Natural killer cell (primary cell): ENCODE measurements at regions not wholly inside any gene's neighbourhood (a gene's known extent, or its start where the extent isn't known, plus 50 kb on each side); places are given as distances from the start of the nearest gene placed in this dataset.

ENCODE experiments used
- ATAC-seq, 3 donors: fragments of 150-1000 bp in 2 of 3; fragments of 200-7000 bp in 1 of 3; cut with Tn5 transposase; 1 replicate in 1 of 3; 2 replicates in 2 of 3; pipeline ENCODE4 v1.10.0; 2021; ENCODE audit warnings: mild to moderate bottlenecking in 2 of 3, moderate library complexity in 2 of 3
- DNase-seq, 2 donors: peaks; one replicate each; pipeline versions ENCODE4 v3.0.0 to v3.0.0-alpha.2; 2013 to 2021; ENCODE audit warnings: mixed read lengths in 1 of 2
- H3K27ac ChIP-seq: one replicate; pipeline ENCODE4 v1.5.1; 2013; ENCODE audit warnings: mild to moderate bottlenecking, low read length
- H3K27me3 ChIP-seq: one replicate; pipeline ENCODE4 v1.6.1; 2013; ENCODE audit warnings: low read length; ENCODE audit not compliant: control insufficient read depth, insufficient read depth
- H3K36me3 ChIP-seq: one replicate; pipeline ENCODE4 v1.6.1; 2013; ENCODE audit warnings: low read length; ENCODE audit not compliant: control insufficient read depth, insufficient read depth
- H3K4me1 ChIP-seq: one replicate; pipeline ENCODE4 v1.6.1; 2013; ENCODE audit warnings: low read length; ENCODE audit not compliant: control insufficient read depth, insufficient read depth
- H3K4me3 ChIP-seq: one replicate; pipeline ENCODE4 v1.5.1; 2013; ENCODE audit warnings: low read length
- H3K9me3 ChIP-seq: one replicate; pipeline ENCODE4 v1.6.1; 2013; ENCODE audit warnings: low read length; ENCODE audit not compliant: control insufficient read depth, insufficient read depth
- H3K27ac Mint-ChIP-seq, 2 donors: one replicate each; pipeline ENCODE4 v1.8.0; 2022; ENCODE audit warnings: mild to moderate bottlenecking in 2 of 2, mixed read lengths in 2 of 2, moderate library complexity in 1 of 2
- H3K27me3 Mint-ChIP-seq, 2 donors: one replicate each; pipeline ENCODE4 v1.8.0; 2022; ENCODE audit warnings: low read depth in 2 of 2, mixed read lengths in 2 of 2
- H3K36me3 Mint-ChIP-seq: one replicate; pipeline ENCODE4 v1.8.0; 2022; ENCODE audit warnings: mixed read lengths
- H3K4me1 Mint-ChIP-seq, 2 donors: one replicate each; pipeline ENCODE4 v1.8.0; 2022; ENCODE audit warnings: mixed read lengths in 2 of 2
- H3K4me3 Mint-ChIP-seq: one replicate; pipeline ENCODE4 v1.8.0; 2022; ENCODE audit warnings: mild to moderate bottlenecking, moderate library complexity, mixed read lengths
- H3K9me3 Mint-ChIP-seq, 2 donors: one replicate each; pipeline ENCODE4 v1.8.0; 2022; ENCODE audit warnings: mixed read lengths in 2 of 2
- WGBS: methylation state at CpG from one replicate; pipeline ENCODE4 v1.1.7; 2013; ENCODE audit warnings: missing lambda C conversion rate; ENCODE audit not compliant: insufficient coverage; 5-methylcytosine and 5-hydroxymethylcytosine counted together
- intact Hi-C: fragments of 100-400 bp; cut with micrococcal nuclease; formaldehyde crosslinking; loops from one replicate; pipeline ENCODE4 v1.14.2; 2022
- TF ChIP-seq, protein P1 (sequence below): fragments of 200-600 bp; IDR thresholded peaks from one replicate; pipeline ENCODE4 v1.8.0; 2022; ENCODE audit warnings: antibody characterized with exemption

GRCh38 chr9:1253064-1253979 lies 203.2 kb downstream of the DMRT2 start:
- 84% methylated on average over 10 of the region's 10 CpGs for WGBS
- H3K4me1 Mint-ChIP-seq: no peaks in the 10 kb centered on the region
- no peaks in the 10 kb centered on the region for H3K36me3 Mint-ChIP-seq
- TF ChIP-seq, protein P1, sequence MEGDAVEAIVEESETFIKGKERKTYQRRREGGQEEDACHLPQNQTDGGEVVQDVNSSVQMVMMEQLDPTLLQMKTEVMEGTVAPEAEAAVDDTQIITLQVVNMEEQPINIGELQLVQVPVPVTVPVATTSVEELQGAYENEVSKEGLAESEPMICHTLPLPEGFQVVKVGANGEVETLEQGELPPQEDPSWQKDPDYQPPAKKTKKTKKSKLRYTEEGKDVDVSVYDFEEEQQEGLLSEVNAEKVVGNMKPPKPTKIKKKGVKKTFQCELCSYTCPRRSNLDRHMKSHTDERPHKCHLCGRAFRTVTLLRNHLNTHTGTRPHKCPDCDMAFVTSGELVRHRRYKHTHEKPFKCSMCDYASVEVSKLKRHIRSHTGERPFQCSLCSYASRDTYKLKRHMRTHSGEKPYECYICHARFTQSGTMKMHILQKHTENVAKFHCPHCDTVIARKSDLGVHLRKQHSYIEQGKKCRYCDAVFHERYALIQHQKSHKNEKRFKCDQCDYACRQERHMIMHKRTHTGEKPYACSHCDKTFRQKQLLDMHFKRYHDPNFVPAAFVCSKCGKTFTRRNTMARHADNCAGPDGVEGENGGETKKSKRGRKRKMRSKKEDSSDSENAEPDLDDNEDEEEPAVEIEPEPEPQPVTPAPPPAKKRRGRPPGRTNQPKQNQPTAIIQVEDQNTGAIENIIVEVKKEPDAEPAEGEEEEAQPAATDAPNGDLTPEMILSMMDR: no peak
- H3K4me3 ChIP-seq: no peak overlapping the region
- DNase-seq (no peak), ATAC-seq (no peak)
- no peaks in the 10 kb centered on the region for H3K9me3 Mint-ChIP-seq
- H3K4me1 ChIP-seq: no peaks in the 10 kb centered on the region
- no peak overlapping the region for H3K27ac ChIP-seq
- no peaks in the 10 kb centered on the region for H3K9me3 ChIP-seq
- H3K4me3 Mint-ChIP-seq: no peak overlapping the region
- H3K27me3 ChIP-seq: no peaks in the 10 kb centered on the region
- peaks cover 3 to 6% of the 10 kb centered on the region in 2 donors for H3K27me3 Mint-ChIP-seq
- no peaks in the 10 kb centered on the region for H3K36me3 ChIP-seq
- intact Hi-C loops: no loop called here
- H3K27ac Mint-ChIP-seq: no peak overlapping the region

- no peak for ATAC-seq
- Histone ChIP-seq H3K27ac (no peak overlapping the region), H3K9me3 (no peaks in the 10 kb centered on the region), H3K36me3 (no peaks in the 10 kb centered on the region), H3K4me3 (no peak overlapping the region), H3K4me1 (no peaks in the 10 kb centered on the region), H3K27me3 (no peaks in the 10 kb centered on the region)
- H3K36me3 Mint-ChIP-seq: no peaks in the 10 kb centered on the region
- DNase-seq: no peak
- H3K27me3 Mint-ChIP-seq: peaks cover 3 to 6% of the 10 kb centered on the region in 2 donors
- 86% methylated on average over 2 of the region's 5 CpGs for WGBS
- H3K4me1 Mint-ChIP-seq: no peaks in the 10 kb centered on the region
- TF ChIP-seq, protein P1: no peak
- H3K27ac Mint-ChIP-seq: no peak overlapping the region
- no peak overlapping the region for H3K4me3 Mint-ChIP-seq
- intact Hi-C loops: no loop called here
- H3K9me3 Mint-ChIP-seq: no peaks in the 10 kb centered on the region
These were observed 203.9 kb downstream of the DMRT2 start for GRCh38 chr9:1254071-1254470.

GRCh38 chr9:1256178-1256577 lies 206.0 kb downstream of the DMRT2 start:
- ATAC-seq (no peak), DNase-seq (no peak)
- H3K9me3 ChIP-seq: no peaks in the 10 kb centered on the region
- Mint-ChIP-seq H3K4me3 (no peak overlapping the region), H3K9me3 (no peaks in the 10 kb centered on the region), H3K27ac (no peak overlapping the region), H3K4me1 (no peaks in the 10 kb centered on the region), H3K36me3 (no peaks in the 10 kb centered on the region), H3K27me3 (peaks cover 3 to 6% of the 10 kb centered on the region in 2 donors)
- H3K27ac ChIP-seq: no peak overlapping the region
- H3K27me3 ChIP-seq: no peaks in the 10 kb centered on the region
- no peaks in the 10 kb centered on the region for H3K36me3 ChIP-seq
- H3K4me1 ChIP-seq: no peaks in the 10 kb centered on the region
- TF ChIP-seq, protein P1: no peak
- 85% methylated on average over 6 of the region's 6 CpGs for WGBS
- intact Hi-C loops: no loop called here
- H3K4me3 ChIP-seq: no peak overlapping the region
